HG03469 (cell line): ENCODE measurements at regions not wholly inside any gene's neighbourhood (a gene's known extent, or its start where the extent isn't known, plus 50 kb on each side); places are given as distances from the start of the nearest gene placed in this dataset.
"Not testable (repeated sequence)": the region's sequence is repeated elsewhere in the genome, so short reads cannot be mapped to it uniquely, and the experiment has no call there.

Source experiments
- ATAC-seq: cut with Tn5 transposase; IDR thresholded peaks from one replicate; pipeline ENCODE4 v1.9.1; 2021; ENCODE audit warnings: mild to moderate bottlenecking, moderate library complexity, moderate number of reproducible peaks; ENCODE audit not compliant: unreplicated experiment

- ATAC-seq: no peak
These were observed 644.1 kb downstream of the LMO4 start for GRCh38 chr1:87972811-87973210.

GRCh38 chr1:87973896-87974295 is 645.2 kb downstream of the LMO4 start:
- no peak for ATAC-seq

GRCh38 chr1:87976316-87976715 is 647.6 kb downstream of the LMO4 start:
- no peak for ATAC-seq

GRCh38 chr1:87977145-87977544 is 648.5 kb downstream of the LMO4 start:
- no peak for ATAC-seq

- no peak for ATAC-seq
These were observed 650.4 kb downstream of the LMO4 start for GRCh38 chr1:87979079-87979478.

GRCh38 chr1:87980494-87980893 is 651.8 kb downstream of the LMO4 start:
- ATAC-seq: no peak

GRCh38 chr1:87981386-87981785 is 652.7 kb downstream of the LMO4 start:
- no peak for ATAC-seq

- ATAC-seq: no peak
These were observed 653.1 kb downstream of the LMO4 start for GRCh38 chr1:87981810-87982209.

- ATAC-seq: no peak
These were observed 655.2 kb downstream of the LMO4 start for GRCh38 chr1:87983841-87984240.

GRCh38 chr1:87985071-87985470 is 656.4 kb downstream of the LMO4 start:
- no peak for ATAC-seq

GRCh38 chr1:87986130-87986866 is 657.6 kb downstream of the LMO4 start:
- ATAC-seq: no peak

- no peak for ATAC-seq
These were observed 660.7 kb downstream of the LMO4 start for GRCh38 chr1:87989346-87989745.

- not testable (repeated sequence) for ATAC-seq
These were observed 663.9 kb downstream of the LMO4 start for GRCh38 chr1:87992536-87992935.

- ATAC-seq: no peak
These were observed 664.4 kb downstream of the LMO4 start for GRCh38 chr1:87993051-87993450.

GRCh38 chr1:87999852-88000251 is 671.2 kb downstream of the LMO4 start:
- ATAC-seq: no peak

- ATAC-seq: no peak
These were observed 672.8 kb downstream of the LMO4 start for GRCh38 chr1:88001460-88001859.

GRCh38 chr1:88003255-88003654 is 674.6 kb downstream of the LMO4 start:
- ATAC-seq: no peak

GRCh38 chr1:88009916-88010315 is 674.2 kb upstream of the PKN2 start:
- no peak for ATAC-seq

- no peak for ATAC-seq
These were observed 670.6 kb upstream of the PKN2 start for GRCh38 chr1:88013485-88013884.

- ATAC-seq: no peak
These were observed 669.9 kb upstream of the PKN2 start for GRCh38 chr1:88014131-88014530.

GRCh38 chr1:88016947-88017346 is 667.1 kb upstream of the PKN2 start:
- ATAC-seq: no peak

- no peak for ATAC-seq
These were observed 662.5 kb upstream of the PKN2 start for GRCh38 chr1:88021529-88021928.

GRCh38 chr1:88022516-88022915 is 661.6 kb upstream of the PKN2 start:
- ATAC-seq: no peak
